HEK293 (cell line): ENCODE measurements at regions not wholly inside any gene's neighbourhood (a gene's known extent, or its start where the extent isn't known, plus 50 kb on each side); places are given as distances from the start of the nearest gene placed in this dataset.

Experiments
- CTCF ChIA-PET: fragments of 350-600 bp; formaldehyde crosslinking; extraction: SDS; loops from one replicate; lab custom pipeline; 2021; ENCODE audit warnings: antibody characterized with exemption; lab: Yijun Ruan, JAX
- POLR2A ChIA-PET: fragments of 300-600 bp; formaldehyde crosslinking; extraction: SDS; loops from one replicate; lab custom pipeline; 2020; ENCODE audit warnings: antibody characterized with exemption, inconsistent platforms; lab: Yijun Ruan, JAX
- H3K27ac ChIP-seq: fragments of 200-500 bp; sonication (Bioruptor generic); 2 replicates; pipeline ENCODE4 v1.5.1; 2014; ENCODE audit warnings: low read depth, low read length, control low read depth, inconsistent platforms; ENCODE audit errors: extremely low read depth
- H3K36me3 ChIP-seq, 2 experiments: fragments of 200-500 bp in 1 of 2; sonication (Bioruptor generic) in 1 of 2; 1 replicate in 1 of 2; 2 replicates in 1 of 2; pipeline ENCODE4 v1.5.1; 2014 to 2017; ENCODE audit warnings: inconsistent platforms in 2 of 2, low read length in 2 of 2; ENCODE audit not compliant: control insufficient read depth in 2 of 2, insufficient read depth in 1 of 2
- H3K4me1 ChIP-seq: fragments of 200-500 bp; sonication (Bioruptor generic); 2 replicates; pipeline ENCODE4 v1.5.1; 2014; ENCODE audit warnings: mild to moderate bottlenecking, low read length, inconsistent platforms; ENCODE audit not compliant: control insufficient read depth, insufficient read depth
- H3K4me3 ChIP-seq: 2 replicates; pipeline ENCODE4 v1.5.1; 2011; ENCODE audit warnings: low read depth, mild to moderate bottlenecking, control low read depth, low read length, moderate library complexity
- H3K9me3 ChIP-seq: fragments of 200-500 bp; sonication (Bioruptor generic); 2 replicates; pipeline ENCODE4 v1.5.1; 2014; ENCODE audit warnings: low read depth, low read length, inconsistent platforms; ENCODE audit not compliant: control insufficient read depth, insufficient read depth
- EGR2 ChIP-seq: fragments of 450-650 bp; formaldehyde crosslinking; IDR thresholded peaks from 2 replicates; pipeline ENCODE4 v1.5.1; 2016; ENCODE audit warnings: low read depth, missing biosample characterization, missing genetic modification characterization
- ELK4 ChIP-seq: IDR thresholded peaks from 2 replicates; pipeline ENCODE4 v1.6.1; 2011; ENCODE audit warnings: mild to moderate bottlenecking, low read depth, low read length, borderline replicate concordance
- HIC1 ChIP-seq: fragments of 450-650 bp; formaldehyde crosslinking; IDR thresholded peaks from 2 replicates; pipeline ENCODE4 v1.5.1; 2016; ENCODE audit warnings: missing biosample characterization, missing genetic modification characterization
- PBX3 ChIP-seq: sonication (generic); formaldehyde crosslinking; IDR thresholded peaks from 2 replicates; pipeline ENCODE4 v1.8.1; 2022; ENCODE audit warnings: mild to moderate bottlenecking, moderate library complexity, missing genetic modification reagents
- SP7 ChIP-seq: fragments of 450-650 bp; formaldehyde crosslinking; IDR thresholded peaks from 2 replicates; pipeline ENCODE4 v1.5.1; 2016; ENCODE audit warnings: missing biosample characterization, missing genetic modification characterization
- ZBTB7A ChIP-seq: fragments of 450-650 bp; formaldehyde crosslinking; IDR thresholded peaks from 2 replicates; pipeline ENCODE4 v1.5.1; 2016; ENCODE audit warnings: low read depth, missing biosample characterization, missing genetic modification characterization
- ZNF174 ChIP-seq: fragments of 450-650 bp; formaldehyde crosslinking; IDR thresholded peaks from 2 replicates; pipeline ENCODE4 v1.5.0; 2017; ENCODE audit warnings: missing biosample characterization, mild to moderate bottlenecking, missing genetic modification characterization
- ZNF211 ChIP-seq: fragments of 450-650 bp; formaldehyde crosslinking; IDR thresholded peaks from 2 replicates; pipeline ENCODE4 v1.5.1; 2016; ENCODE audit warnings: low read depth, missing biosample characterization, missing genetic modification characterization
- ZNF311 ChIP-seq: fragments of 450-650 bp; formaldehyde crosslinking; IDR thresholded peaks from 2 replicates; pipeline ENCODE4 v1.5.1; 2017; ENCODE audit warnings: missing biosample characterization, missing genetic modification characterization, borderline replicate concordance
- ZNF341 ChIP-seq: fragments of 450-650 bp; formaldehyde crosslinking; IDR thresholded peaks from 2 replicates; pipeline ENCODE4; 2016; ENCODE audit warnings: low read depth, missing biosample characterization, missing genetic modification characterization
- ZNF350 ChIP-seq: fragments of 450-650 bp; formaldehyde crosslinking; IDR thresholded peaks from 2 replicates; pipeline ENCODE4 v1.5.0; 2017; ENCODE audit warnings: missing biosample characterization, mild to moderate bottlenecking, missing genetic modification characterization
- ZNF621 ChIP-seq: fragments of 450-650 bp; formaldehyde crosslinking; IDR thresholded peaks from 2 replicates; pipeline ENCODE4 v1.5.1; 2017; ENCODE audit warnings: missing biosample characterization, missing genetic modification characterization
- ZNF629 ChIP-seq: fragments of 450-650 bp; formaldehyde crosslinking; IDR thresholded peaks from 2 replicates; pipeline ENCODE4 v1.5.1; 2017; ENCODE audit warnings: missing biosample characterization, missing genetic modification characterization
- ZNF654 ChIP-seq: fragments of 450-650 bp; formaldehyde crosslinking; IDR thresholded peaks from 2 replicates; pipeline ENCODE4 v1.5.1; 2016; ENCODE audit warnings: low read depth, missing biosample characterization, missing genetic modification characterization
- ZNF664 ChIP-seq: fragments of 450-650 bp; formaldehyde crosslinking; IDR thresholded peaks from 2 replicates; pipeline ENCODE4 v1.5.1; 2016; ENCODE audit warnings: missing biosample characterization, missing genetic modification characterization
- ZNF670 ChIP-seq: fragments of 450-650 bp; formaldehyde crosslinking; IDR thresholded peaks from 2 replicates; pipeline ENCODE4 v1.5.1; 2016; ENCODE audit warnings: missing biosample characterization, missing genetic modification characterization, low read depth
- ZNF843 ChIP-seq: fragments of 450-650 bp; formaldehyde crosslinking; IDR thresholded peaks from 2 replicates; pipeline ENCODE4 v1.5.1; 2016; ENCODE audit warnings: missing biosample characterization, missing genetic modification characterization
- ZSCAN5A ChIP-seq: fragments of 450-650 bp; formaldehyde crosslinking; IDR thresholded peaks from 2 replicates; pipeline ENCODE4 v1.5.1; 2016; ENCODE audit warnings: missing biosample characterization, missing genetic modification characterization

- TF ChIP-seq HIC1, result no peak
- TF ChIP-seq ZNF629 (tag by site-specific recombination), result no peak
- no peak for TF ChIP-seq ZNF350
- no peak for TF ChIP-seq PBX3 (CRISPR knock-in tag)
- TF ChIP-seq ZBTB7A, result no peak
- TF ChIP-seq ZNF621 (tag by site-specific recombination), result no peak
- no peak for TF ChIP-seq ZNF670 (tag by site-specific recombination)
These were observed 105.4 kb upstream of the LY86 start (continued) for GRCh38 chr6:6483168-6483567.

GRCh38 chr6:6483733-6484132 is 104.8 kb upstream of the LY86 start:
- POLR2A ChIA-PET, result no interaction called here

GRCh38 chr6:6484681-6485080 is 103.8 kb upstream of the LY86 start:
- Histone ChIP-seq H3K4me1 (no peaks in the 10 kb centered on the region), H3K4me3 (no peak overlapping the region), H3K27ac (no peak overlapping the region), H3K9me3 (no peaks in the 10 kb centered on the region), H3K36me3 (no peaks in the 10 kb centered on the region)
- CTCF ChIA-PET, result interaction anchor here (0.8 to 1.5 kb wide), 2 partner anchors 8 to 10 kb away, joined by 4 read pairs; no protein-coding TSS in a partner anchor
- TF ChIP-seq ZSCAN5A (tag by site-specific recombination), result no peak
- TF ChIP-seq SP7 (tag by site-specific recombination), result no peak
- no peak for TF ChIP-seq ZNF843
- TF ChIP-seq ZNF341, result no peak
- TF ChIP-seq ZNF311 (tag by site-specific recombination), result no peak
- no peak for TF ChIP-seq ZNF654
- no peak for TF ChIP-seq ZNF211 (tag by site-specific recombination)
- no peak for TF ChIP-seq ZNF664 (tag by site-specific recombination)
- POLR2A ChIA-PET, result no interaction called here

More at GRCh38 chr6:6483733-6484132, 104.8 kb upstream of the LY86 start:
- no peak for TF ChIP-seq EGR2 (tag by site-specific recombination)
- TF ChIP-seq ELK4, result no peak
- TF ChIP-seq ZNF174 (tag by site-specific recombination), result no peak
- no peaks in the 10 kb centered on the region for H3K9me3 ChIP-seq
- CTCF ChIA-PET, result interaction anchor here (0.7 to 1.5 kb wide), 2 partner anchors 11 to 129 kb away, joined by 3 to 4 read pairs; no protein-coding TSS in a partner anchor
- no peaks in the 10 kb centered on the region for H3K4me1 ChIP-seq
- no peaks in the 10 kb centered on the region for H3K36me3 ChIP-seq
- H3K27ac ChIP-seq, result no peak overlapping the region
- no peak overlapping the region for H3K4me3 ChIP-seq
